ENCODE measurements at regions not wholly inside any gene's neighbourhood (a gene's known extent, or its start where the extent isn't known, plus 50 kb on each side); places are given as distances from the start of the nearest gene placed in this dataset.
"Not testable (repeated sequence)": the region's sequence is repeated elsewhere in the genome, so short reads cannot be mapped to it uniquely, and the experiment has no call there.

- Histone ChIP-seq H3K9ac (ENCODE audit: low read length) (no peak overlapping the region), H3F3A (ENCODE audit: insufficient read depth, low read length) (no peaks in the 10 kb centered on the region), H3K79me2 (ENCODE audit: insufficient read depth, low read length) (no peaks in the 10 kb centered on the region), H3K27ac (ENCODE audit: low read depth, low read length, poor library complexity, severe bottlenecking) (no peak overlapping the region), H3K9me2 (ENCODE audit: low read depth, low read length) (no peaks in the 10 kb centered on the region), H3K4me3 (ENCODE audit: low read depth, low read length, poor library complexity, severe bottlenecking) (no peak overlapping the region), H2AFZ (ENCODE audit: low read length) (no peak overlapping the region), H3K36me3 (ENCODE audit: insufficient read depth, low read length) (no peaks in the 10 kb centered on the region), H3K4me1 (ENCODE audit: insufficient read depth, low read length, severe bottlenecking) (no peaks in the 10 kb centered on the region), H3K9me3 (ENCODE audit: low read length) (no peaks in the 10 kb centered on the region), H3K4me2 (ENCODE audit: low read length) (no peak overlapping the region), H4K20me1 (ENCODE audit: insufficient read depth, low read length) (no peaks in the 10 kb centered on the region), H3K27me3 (ENCODE audit: insufficient read depth, low read length) (no peaks in the 10 kb centered on the region)
- no peak for TF ChIP-seq CTCF (IDR thresholded peaks at IDR 0.05; ENCODE audit: low read length)
- TF ChIP-seq EZH2 (IDR thresholded peaks at IDR 0.05; ENCODE audit: borderline replicate concordance, low read length), result no peak
Measured at GRCh38 chr1:119209061-119209460, 68.6 kb upstream of the WARS2 start.

GRCh38 chr1:119209596-119210295 lies 69.3 kb upstream of the WARS2 start:
- H3K79me2 ChIP-seq (ENCODE audit: insufficient read depth, low read length), result no peaks in the 10 kb centered on the region
- no peak overlapping the region for H3K4me2 ChIP-seq (ENCODE audit: low read length)
- no peaks in the 10 kb centered on the region for H3K4me1 ChIP-seq (ENCODE audit: insufficient read depth, low read length, severe bottlenecking)
- H3K36me3 ChIP-seq (ENCODE audit: insufficient read depth, low read length), result no peaks in the 10 kb centered on the region
- TF ChIP-seq EZH2 (IDR thresholded peaks at IDR 0.05; ENCODE audit: borderline replicate concordance, low read length) (no peak), CTCF (IDR thresholded peaks at IDR 0.05; ENCODE audit: low read length) (no peak)
- H4K20me1 ChIP-seq (ENCODE audit: insufficient read depth, low read length), result no peaks in the 10 kb centered on the region
- H2AFZ ChIP-seq (ENCODE audit: low read length), result no peak overlapping the region
- no peaks in the 10 kb centered on the region for H3K27me3 ChIP-seq (ENCODE audit: insufficient read depth, low read length)
- no peaks in the 10 kb centered on the region for H3K9me3 ChIP-seq (ENCODE audit: low read length)
- H3K4me3 ChIP-seq (ENCODE audit: low read depth, low read length, poor library complexity, severe bottlenecking), result no peak overlapping the region
- no peaks in the 10 kb centered on the region for H3F3A ChIP-seq (ENCODE audit: insufficient read depth, low read length)
- no peaks in the 10 kb centered on the region for H3K9me2 ChIP-seq (ENCODE audit: low read depth, low read length)
- no peak overlapping the region for H3K27ac ChIP-seq (ENCODE audit: low read depth, low read length, poor library complexity, severe bottlenecking)
- no peak overlapping the region for H3K9ac ChIP-seq (ENCODE audit: low read length)

- Histone ChIP-seq H3K27me3 (ENCODE audit: insufficient read depth, low read length) (no peaks in the 10 kb centered on the region), H4K20me1 (ENCODE audit: insufficient read depth, low read length) (no peaks in the 10 kb centered on the region), H3K27ac (ENCODE audit: low read depth, low read length, poor library complexity, severe bottlenecking) (no peak overlapping the region), H3K79me2 (ENCODE audit: insufficient read depth, low read length) (no peaks in the 10 kb centered on the region), H3K36me3 (ENCODE audit: insufficient read depth, low read length) (no peaks in the 10 kb centered on the region), H3K9me3 (ENCODE audit: low read length) (no peaks in the 10 kb centered on the region), H3K9ac (ENCODE audit: low read length) (no peak overlapping the region), H2AFZ (ENCODE audit: low read length) (no peak overlapping the region), H3K9me2 (ENCODE audit: low read depth, low read length) (no peaks in the 10 kb centered on the region), H3K4me3 (ENCODE audit: low read depth, low read length, poor library complexity, severe bottlenecking) (no peak overlapping the region), H3F3A (ENCODE audit: insufficient read depth, low read length) (no peaks in the 10 kb centered on the region), H3K4me1 (ENCODE audit: insufficient read depth, low read length, severe bottlenecking) (no peaks in the 10 kb centered on the region), H3K4me2 (ENCODE audit: low read length) (no peak overlapping the region)
- TF ChIP-seq CTCF (IDR thresholded peaks at IDR 0.05; ENCODE audit: low read length) (no peak), EZH2 (IDR thresholded peaks at IDR 0.05; ENCODE audit: borderline replicate concordance, low read length) (no peak)
Measured at GRCh38 chr1:119210296-119210649, 69.8 kb upstream of the WARS2 start.

GRCh38 chr1:119213213-119213612 lies 72.8 kb upstream of the WARS2 start:
- H3K9me2 ChIP-seq (ENCODE audit: low read depth, low read length); H3K4me3 ChIP-seq (ENCODE audit: low read depth, low read length, poor library complexity, severe bottlenecking); H4K20me1 ChIP-seq (ENCODE audit: insufficient read depth, low read length); H3K9ac ChIP-seq (ENCODE audit: low read length); H3F3A ChIP-seq (ENCODE audit: insufficient read depth, low read length); H2AFZ ChIP-seq (ENCODE audit: low read length); H3K9me3 ChIP-seq (ENCODE audit: low read length); H3K79me2 ChIP-seq (ENCODE audit: insufficient read depth, low read length); H3K4me1 ChIP-seq (ENCODE audit: insufficient read depth, low read length, severe bottlenecking); H3K36me3 ChIP-seq (ENCODE audit: insufficient read depth, low read length); H3K27me3 ChIP-seq (ENCODE audit: insufficient read depth, low read length); H3K4me2 ChIP-seq (ENCODE audit: low read length); H3K27ac ChIP-seq (ENCODE audit: low read depth, low read length, poor library complexity, severe bottlenecking): not testable (repeated sequence)

GRCh38 chr1:119214961-119215360 lies 74.5 kb upstream of the WARS2 start:
- not testable (repeated sequence) for H3K9ac ChIP-seq (ENCODE audit: low read length); H3K36me3 ChIP-seq (ENCODE audit: insufficient read depth, low read length); H4K20me1 ChIP-seq (ENCODE audit: insufficient read depth, low read length); H3K27ac ChIP-seq (ENCODE audit: low read depth, low read length, poor library complexity, severe bottlenecking); H3K4me1 ChIP-seq (ENCODE audit: insufficient read depth, low read length, severe bottlenecking); H3K9me3 ChIP-seq (ENCODE audit: low read length); H3K9me2 ChIP-seq (ENCODE audit: low read depth, low read length); H3F3A ChIP-seq (ENCODE audit: insufficient read depth, low read length); H3K79me2 ChIP-seq (ENCODE audit: insufficient read depth, low read length); H3K4me2 ChIP-seq (ENCODE audit: low read length); H3K27me3 ChIP-seq (ENCODE audit: insufficient read depth, low read length); H2AFZ ChIP-seq (ENCODE audit: low read length); H3K4me3 ChIP-seq (ENCODE audit: low read depth, low read length, poor library complexity, severe bottlenecking)
